ENCODE measurements at regions not wholly inside any gene's neighbourhood (a gene's known extent, or its start where the extent isn't known, plus 50 kb on each side); places are given as distances from the start of the nearest gene placed in this dataset.

DNA sequence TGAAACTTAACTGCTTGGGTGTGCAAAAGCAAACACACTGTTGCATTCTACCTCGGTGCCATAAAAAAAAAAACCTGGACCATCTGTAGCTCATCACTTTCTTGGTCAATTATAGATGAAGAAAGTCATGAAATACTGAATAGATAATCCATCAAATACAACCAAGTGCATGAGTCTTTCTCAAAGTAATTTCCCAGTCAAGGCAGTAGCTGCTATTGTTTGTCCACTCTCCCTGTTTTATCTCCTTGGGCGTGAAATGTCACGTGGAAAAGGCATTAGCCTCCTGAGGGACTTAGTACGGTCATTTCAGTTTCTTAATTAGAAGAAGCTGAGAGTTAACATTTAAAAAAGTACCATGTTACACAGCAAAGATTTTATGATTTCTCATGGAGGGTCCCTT, 1697.9 kb downstream of the PCDH9 start:
- TF ChIP-seq, protein P1, sequence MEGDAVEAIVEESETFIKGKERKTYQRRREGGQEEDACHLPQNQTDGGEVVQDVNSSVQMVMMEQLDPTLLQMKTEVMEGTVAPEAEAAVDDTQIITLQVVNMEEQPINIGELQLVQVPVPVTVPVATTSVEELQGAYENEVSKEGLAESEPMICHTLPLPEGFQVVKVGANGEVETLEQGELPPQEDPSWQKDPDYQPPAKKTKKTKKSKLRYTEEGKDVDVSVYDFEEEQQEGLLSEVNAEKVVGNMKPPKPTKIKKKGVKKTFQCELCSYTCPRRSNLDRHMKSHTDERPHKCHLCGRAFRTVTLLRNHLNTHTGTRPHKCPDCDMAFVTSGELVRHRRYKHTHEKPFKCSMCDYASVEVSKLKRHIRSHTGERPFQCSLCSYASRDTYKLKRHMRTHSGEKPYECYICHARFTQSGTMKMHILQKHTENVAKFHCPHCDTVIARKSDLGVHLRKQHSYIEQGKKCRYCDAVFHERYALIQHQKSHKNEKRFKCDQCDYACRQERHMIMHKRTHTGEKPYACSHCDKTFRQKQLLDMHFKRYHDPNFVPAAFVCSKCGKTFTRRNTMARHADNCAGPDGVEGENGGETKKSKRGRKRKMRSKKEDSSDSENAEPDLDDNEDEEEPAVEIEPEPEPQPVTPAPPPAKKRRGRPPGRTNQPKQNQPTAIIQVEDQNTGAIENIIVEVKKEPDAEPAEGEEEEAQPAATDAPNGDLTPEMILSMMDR (IDR thresholded peaks at IDR 0.05; ENCODE audit: insufficient read depth, missing control alignments), result no peak
- no peak for FAIRE-seq

DNA sequence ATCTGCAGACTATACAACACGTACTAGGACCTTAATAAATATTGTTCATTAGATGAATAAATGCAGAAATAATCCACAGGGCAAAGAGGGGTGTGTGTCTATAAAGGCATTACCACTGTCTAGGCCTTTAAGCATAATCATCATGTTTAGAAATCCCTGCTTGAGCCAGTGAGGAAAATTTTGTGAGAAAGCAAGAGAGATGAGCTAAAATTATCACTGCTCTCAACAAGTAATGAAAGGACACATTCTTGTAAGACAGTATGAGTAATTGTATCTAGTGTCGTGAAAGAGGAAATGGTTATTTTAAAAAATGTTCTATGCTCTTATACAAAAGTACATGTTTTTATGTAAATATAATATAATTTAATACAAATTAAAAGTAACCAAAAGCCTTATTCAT, 1699.4 kb downstream of the PCDH9 start:
- no peak for FAIRE-seq

More for the DNA sequence above, 1697.9 kb downstream of the PCDH9 start:
- no peak for DNase-seq (ENCODE audit: insufficient read length, low spot score)

GRCh38 chr13:65529541-65529940, 1700.6 kb downstream of the PCDH9 start:
- no peak for DNase-seq (ENCODE audit: insufficient read length, low spot score)
- FAIRE-seq, result no peak

More for the DNA sequence above, 1699.4 kb downstream of the PCDH9 start:
- no peak for DNase-seq (ENCODE audit: insufficient read length, low spot score)
- TF ChIP-seq, protein P1 (IDR thresholded peaks at IDR 0.05; ENCODE audit: insufficient read depth, missing control alignments), result no peak

DNA sequence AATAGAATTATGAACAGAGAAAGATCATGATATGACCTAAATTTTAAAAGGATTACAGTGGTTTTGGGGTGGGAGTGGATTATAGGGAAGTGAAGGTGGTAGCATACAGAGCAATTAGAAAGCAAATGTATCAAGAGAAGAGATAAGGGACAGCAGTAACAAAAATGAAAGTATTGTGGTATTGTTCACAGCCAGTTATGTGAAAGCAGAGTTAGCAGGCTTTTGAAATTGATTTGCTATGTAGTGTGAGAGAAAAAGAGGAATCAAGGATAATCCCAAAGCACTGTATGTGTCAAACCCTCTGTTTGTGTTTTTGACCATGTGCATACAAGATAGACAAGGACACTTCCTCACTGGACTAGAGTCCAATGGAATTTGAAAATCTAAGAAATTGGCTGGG, 1721.4 kb downstream of the PCDH9 start:
- TF ChIP-seq, protein P1 (IDR thresholded peaks at IDR 0.05; ENCODE audit: insufficient read depth, missing control alignments), result no peak
- no peak for DNase-seq (ENCODE audit: insufficient read length, low spot score)
- no peak for FAIRE-seq

More at GRCh38 chr13:65529541-65529940, 1700.6 kb downstream of the PCDH9 start:
- TF ChIP-seq, protein P1 (IDR thresholded peaks at IDR 0.05; ENCODE audit: insufficient read depth, missing control alignments), result no peak

DNA sequence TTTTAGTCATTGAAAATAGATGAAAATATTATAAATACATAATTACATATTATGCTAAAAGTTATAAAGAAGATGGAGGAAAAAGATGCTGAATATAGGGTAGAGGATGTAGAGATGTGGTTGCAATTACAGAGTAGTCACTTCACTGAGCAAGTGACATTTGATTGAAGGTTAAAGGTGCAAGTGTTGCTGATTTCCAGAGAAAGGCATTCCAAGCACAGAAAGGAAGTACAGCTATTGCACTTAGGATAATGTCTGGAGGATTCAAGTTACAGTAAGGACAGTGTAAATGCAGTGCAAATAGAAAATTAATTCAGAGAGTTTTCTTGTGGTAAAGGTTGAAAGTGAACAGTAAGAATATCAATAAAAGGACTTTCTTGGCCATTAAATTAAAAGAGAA, 1721.8 kb downstream of the PCDH9 start:
- TF ChIP-seq, protein P1 (IDR thresholded peaks at IDR 0.05; ENCODE audit: insufficient read depth, missing control alignments), result no peak
- no peak for FAIRE-seq
- no peak for DNase-seq (ENCODE audit: insufficient read length, low spot score)

DNA sequence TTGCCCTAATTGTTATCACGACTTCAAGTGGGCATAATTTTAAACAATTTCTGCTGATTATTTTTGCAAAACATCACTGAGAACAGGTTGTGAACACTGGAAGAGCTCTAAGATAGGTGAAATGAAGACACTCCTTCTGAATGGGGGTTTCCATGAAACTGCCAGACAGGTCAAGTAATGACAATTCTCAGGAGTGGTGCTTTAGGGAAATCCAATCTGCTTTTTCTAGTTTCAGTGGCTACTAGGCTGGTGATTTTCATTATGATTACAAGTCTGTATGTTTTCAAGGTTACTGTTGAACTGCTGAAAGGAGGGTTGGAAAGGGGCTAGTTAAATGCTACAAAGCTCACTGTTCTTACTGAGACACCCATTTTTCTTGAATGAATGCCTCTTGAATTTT, 1724.2 kb downstream of the PCDH9 start:
- DNase-seq (ENCODE audit: insufficient read length, low spot score) (no peak), FAIRE-seq (no peak)
- TF ChIP-seq, protein P1 (IDR thresholded peaks at IDR 0.05; ENCODE audit: insufficient read depth, missing control alignments), result no peak

GRCh38 chr13:65504213-65504612, 1725.9 kb downstream of the PCDH9 start:
- DNase-seq (ENCODE audit: insufficient read length, low spot score) (no peak), FAIRE-seq (no peak)
- TF ChIP-seq, protein P1 (IDR thresholded peaks at IDR 0.05; ENCODE audit: insufficient read depth, missing control alignments), result no peak
